GM23338 (cell line): ENCODE measurements at regions not wholly inside any gene's neighbourhood (a gene's known extent, or its start where the extent isn't known, plus 50 kb on each side); places are given as distances from the start of the nearest gene placed in this dataset.

ENCODE experiments used
- ATAC-seq: fragments of 200-7000 bp; cut with Tn5 transposase; 3 replicates; pipeline ENCODE4 v1.9.1; 2020
- DNase-seq: peaks from one replicate; pipeline ENCODE4 v3.0.0-alpha.2; 2015; ENCODE audit warnings: low spot score
- H2AFZ ChIP-seq: fragments of 200-600 bp; sonication (generic); 2 replicates; pipeline ENCODE4 v1.8.0; 2016; ENCODE audit warnings: antibody characterized with exemption, mild to moderate bottlenecking, moderate library complexity
- H3F3A ChIP-seq: fragments of 200-600 bp; sonication (generic); replicated peaks from 2 replicates; pipeline ENCODE4 v1.8.0; 2017; ENCODE audit warnings: antibody characterized with exemption, mixed run types, low read depth
- H3K27ac ChIP-seq: fragments of 200-600 bp; sonication (generic); 2 replicates; pipeline ENCODE4 v1.6.1; 2016; ENCODE audit warnings: low read depth
- H3K27me3 ChIP-seq: fragments of 200-600 bp; sonication (generic); 2 replicates; pipeline ENCODE4 v1.8.0; 2016; ENCODE audit warnings: mild to moderate bottlenecking, mixed run types, moderate library complexity; ENCODE audit not compliant: insufficient read depth
- H3K36me3 ChIP-seq: fragments of 200-600 bp; sonication (generic); 2 replicates; pipeline ENCODE4 v1.8.0; 2016; ENCODE audit warnings: mild to moderate bottlenecking; ENCODE audit not compliant: insufficient read depth
- H3K4me1 ChIP-seq: fragments of 200-600 bp; sonication (generic); 2 replicates; pipeline ENCODE4 v1.8.0; 2016; ENCODE audit warnings: mild to moderate bottlenecking, moderate library complexity; ENCODE audit not compliant: insufficient read depth
- H3K4me2 ChIP-seq: fragments of 200-600 bp; sonication (generic); 2 replicates; pipeline ENCODE4 v1.7.1; 2017; ENCODE audit warnings: mixed run types
- H3K4me3 ChIP-seq: fragments of 200-600 bp; sonication (generic); 2 replicates; pipeline ENCODE4 v1.6.1; 2016; ENCODE audit warnings: mixed run types
- H3K79me2 ChIP-seq: fragments of 200-600 bp; sonication (generic); replicated peaks from 2 replicates; pipeline ENCODE4 v1.8.0; 2017; ENCODE audit warnings: mild to moderate bottlenecking; ENCODE audit not compliant: insufficient read depth
- H3K9me2 ChIP-seq: fragments of 200-600 bp; sonication (generic); 2 replicates; pipeline ENCODE4 v1.8.0; 2017; ENCODE audit not compliant: insufficient read depth
- H4K20me1 ChIP-seq: fragments of 200-600 bp; sonication (generic); replicated peaks from 2 replicates; pipeline ENCODE4 v1.8.0; 2017; ENCODE audit warnings: mild to moderate bottlenecking; ENCODE audit not compliant: insufficient read depth
- H3K27ac Mint-ChIP-seq: 2 replicates; pipeline ENCODE4 v1.8.0; 2020; ENCODE audit warnings: inconsistent platforms, mild to moderate bottlenecking, moderate library complexity, mixed read lengths
- H3K27me3 Mint-ChIP-seq: 3 replicates; pipeline ENCODE4 v1.8.0; 2022; ENCODE audit warnings: low read depth, mild to moderate bottlenecking, moderate library complexity, mixed read lengths, inconsistent platforms; ENCODE audit not compliant: insufficient read depth, poor library complexity
- H3K36me3 Mint-ChIP-seq: 3 replicates; pipeline ENCODE4 v1.8.0; 2021; ENCODE audit warnings: low read depth, mild to moderate bottlenecking, inconsistent platforms, moderate library complexity, mixed read lengths
- H3K4me1 Mint-ChIP-seq: 3 replicates; pipeline ENCODE4 v1.8.0; 2020; ENCODE audit warnings: mild to moderate bottlenecking, inconsistent platforms, mixed read lengths
- H3K4me3 Mint-ChIP-seq: 3 replicates; pipeline ENCODE4 v1.8.0; 2021; ENCODE audit warnings: moderate library complexity, mild to moderate bottlenecking, inconsistent platforms, mixed read lengths
- H3K9me3 Mint-ChIP-seq: 3 replicates; pipeline ENCODE4 v1.8.0; 2020; ENCODE audit warnings: moderate library complexity, mild to moderate bottlenecking, inconsistent platforms, mixed read lengths
- CREB1 ChIP-seq: fragments of 250-450 bp; sonication (Bioruptor Pico); IDR thresholded peaks from 2 replicates; pipeline ENCODE4 v1.5.0; 2020; ENCODE audit warnings: low read depth, mild to moderate bottlenecking, moderate library complexity
- EZH2 ChIP-seq: fragments of 200-600 bp; sonication (generic); IDR thresholded peaks from one replicate; pipeline ENCODE4 v1.8.0; 2017; ENCODE audit warnings: antibody characterized with exemption, mild to moderate bottlenecking, low read depth; ENCODE audit not compliant: unreplicated experiment
- EZH2phosphoT487 ChIP-seq: fragments of 200-600 bp; sonication (generic); IDR thresholded peaks from one replicate; pipeline ENCODE4 v1.8.1; 2018; ENCODE audit warnings: antibody characterized with exemption; ENCODE audit not compliant: unreplicated experiment
- NANOG ChIP-seq: IDR thresholded peaks from 2 replicates; pipeline ENCODE4 v1.6.1; 2016; ENCODE audit warnings: antibody characterized with exemption, borderline replicate concordance
- POLR2AphosphoS5 ChIP-seq: IDR thresholded peaks from 2 replicates; pipeline ENCODE4 v1.6.1; 2016; ENCODE audit warnings: antibody characterized with exemption, low read depth
- ZNF114 ChIP-seq: fragments of 250-450 bp; sonication (Bioruptor Pico); IDR thresholded peaks from 2 replicates; pipeline ENCODE4 v1.5.0; 2020; ENCODE audit warnings: mild to moderate bottlenecking, moderate library complexity
- ZNF462 ChIP-seq: fragments of 250-450 bp; sonication (Bioruptor Pico); IDR thresholded peaks from 2 replicates; pipeline ENCODE4 v1.5.0; 2020; ENCODE audit warnings: mild to moderate bottlenecking, moderate library complexity
- TF ChIP-seq, protein P1 (sequence below): IDR thresholded peaks from one replicate; pipeline ENCODE4 v1.6.1; 2018; ENCODE audit warnings: antibody characterized with exemption; ENCODE audit not compliant: unreplicated experiment
- TF ChIP-seq, protein P2 (sequence below): IDR thresholded peaks from 2 replicates; pipeline ENCODE4 v1.6.1; 2016; ENCODE audit warnings: antibody characterized with exemption

- TF ChIP-seq ZNF462 (CRISPR knock-in tag) (no peak), EZH2phosphoT487 (no peak)
- TF ChIP-seq, protein P1, sequence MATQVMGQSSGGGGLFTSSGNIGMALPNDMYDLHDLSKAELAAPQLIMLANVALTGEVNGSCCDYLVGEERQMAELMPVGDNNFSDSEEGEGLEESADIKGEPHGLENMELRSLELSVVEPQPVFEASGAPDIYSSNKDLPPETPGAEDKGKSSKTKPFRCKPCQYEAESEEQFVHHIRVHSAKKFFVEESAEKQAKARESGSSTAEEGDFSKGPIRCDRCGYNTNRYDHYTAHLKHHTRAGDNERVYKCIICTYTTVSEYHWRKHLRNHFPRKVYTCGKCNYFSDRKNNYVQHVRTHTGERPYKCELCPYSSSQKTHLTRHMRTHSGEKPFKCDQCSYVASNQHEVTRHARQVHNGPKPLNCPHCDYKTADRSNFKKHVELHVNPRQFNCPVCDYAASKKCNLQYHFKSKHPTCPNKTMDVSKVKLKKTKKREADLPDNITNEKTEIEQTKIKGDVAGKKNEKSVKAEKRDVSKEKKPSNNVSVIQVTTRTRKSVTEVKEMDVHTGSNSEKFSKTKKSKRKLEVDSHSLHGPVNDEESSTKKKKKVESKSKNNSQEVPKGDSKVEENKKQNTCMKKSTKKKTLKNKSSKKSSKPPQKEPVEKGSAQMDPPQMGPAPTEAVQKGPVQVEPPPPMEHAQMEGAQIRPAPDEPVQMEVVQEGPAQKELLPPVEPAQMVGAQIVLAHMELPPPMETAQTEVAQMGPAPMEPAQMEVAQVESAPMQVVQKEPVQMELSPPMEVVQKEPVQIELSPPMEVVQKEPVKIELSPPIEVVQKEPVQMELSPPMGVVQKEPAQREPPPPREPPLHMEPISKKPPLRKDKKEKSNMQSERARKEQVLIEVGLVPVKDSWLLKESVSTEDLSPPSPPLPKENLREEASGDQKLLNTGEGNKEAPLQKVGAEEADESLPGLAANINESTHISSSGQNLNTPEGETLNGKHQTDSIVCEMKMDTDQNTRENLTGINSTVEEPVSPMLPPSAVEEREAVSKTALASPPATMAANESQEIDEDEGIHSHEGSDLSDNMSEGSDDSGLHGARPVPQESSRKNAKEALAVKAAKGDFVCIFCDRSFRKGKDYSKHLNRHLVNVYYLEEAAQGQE: no peak
Measured at GRCh38 chr12:98085046-98085755, 430.2 kb upstream of the TMPO start (continued).

GRCh38 chr12:98090731-98091130, 424.7 kb upstream of the TMPO start:
- ATAC-seq: no peak
- Histone ChIP-seq H3K4me2 (no peak overlapping the region), H3K36me3 (0 out of 2 replicates have a peak, but pooled peaks cover 7% of the 10 kb centered on the region)
- no peak for TF ChIP-seq ZNF114 (CRISPR knock-in tag)
- TF ChIP-seq, protein P1: no peak
- no peak for TF ChIP-seq POLR2AphosphoS5
- TF ChIP-seq EZH2: no peak
- TF ChIP-seq, protein P2, sequence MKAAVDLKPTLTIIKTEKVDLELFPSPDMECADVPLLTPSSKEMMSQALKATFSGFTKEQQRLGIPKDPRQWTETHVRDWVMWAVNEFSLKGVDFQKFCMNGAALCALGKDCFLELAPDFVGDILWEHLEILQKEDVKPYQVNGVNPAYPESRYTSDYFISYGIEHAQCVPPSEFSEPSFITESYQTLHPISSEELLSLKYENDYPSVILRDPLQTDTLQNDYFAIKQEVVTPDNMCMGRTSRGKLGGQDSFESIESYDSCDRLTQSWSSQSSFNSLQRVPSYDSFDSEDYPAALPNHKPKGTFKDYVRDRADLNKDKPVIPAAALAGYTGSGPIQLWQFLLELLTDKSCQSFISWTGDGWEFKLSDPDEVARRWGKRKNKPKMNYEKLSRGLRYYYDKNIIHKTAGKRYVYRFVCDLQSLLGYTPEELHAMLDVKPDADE: no peak
- TF ChIP-seq CREB1 (CRISPR knock-in tag): no peak
- TF ChIP-seq NANOG: no peak

More at GRCh38 chr12:98090731-98091130, 424.7 kb upstream of the TMPO start:
- Mint-ChIP-seq H3K27ac (no peak overlapping the region), H3K27me3 (no peaks in the 10 kb centered on the region), H3K9me3 (peaks cover 14% of the 10 kb centered on the region), H3K4me1 (no peaks in the 10 kb centered on the region), H3K4me3 (no peak overlapping the region), H3K36me3 (peaks cover 7% of the 10 kb centered on the region; the same call in 2 of the 3 replicates)
- no peak overlapping the region for H3K4me3 ChIP-seq
- H3K27ac ChIP-seq: no peak overlapping the region
- H3F3A ChIP-seq: no peaks in the 10 kb centered on the region
- no peaks in the 10 kb centered on the region for H4K20me1 ChIP-seq
- DNase-seq: no peak
- H3K9me2 ChIP-seq: 0 out of 2 replicates have a peak, but pooled peaks cover 24% of the 10 kb centered on the region
- no peaks in the 10 kb centered on the region for H3K27me3 ChIP-seq
- no peak overlapping the region for H2AFZ ChIP-seq
- H3K79me2 ChIP-seq: no peaks in the 10 kb centered on the region
- no peaks in the 10 kb centered on the region for H3K4me1 ChIP-seq
